ENCODE measurements at regions not wholly inside any gene's neighbourhood (a gene's known extent, or its start where the extent isn't known, plus 50 kb on each side); places are given as distances from the start of the nearest gene placed in this dataset.

GRCh38 chr21:19433623-19434022, 1030.0 kb upstream of the TMPRSS15 start:
- no peak for ATAC-seq
- no peak for TF ChIP-seq CTCF (IDR thresholded peaks at IDR 0.05)
- ChIA-PET CTCF (no interaction called here), POLR2A (no interaction called here)
- Mint-ChIP-seq H3K27ac (no peak overlapping the region), H3K27me3 (no peaks in the 10 kb centered on the region), H3K36me3 (ENCODE audit: low read depth) (no peaks in the 10 kb centered on the region), H3K4me3 (no peak overlapping the region), H3K4me1 (ENCODE audit: low read depth) (no peaks in the 10 kb centered on the region), H3K9me3 (peaks cover 3% of the 10 kb centered on the region)
- no peak for DNase-seq
- intact Hi-C loops (cut with micrococcal nuclease), result no loop called here

- peaks cover 1% of the 10 kb centered on the region for H3K9me3 Mint-ChIP-seq
- DNase-seq, result no peak
Observed at GRCh38 chr21:19440792-19441655, 1037.4 kb upstream of the TMPRSS15 start.

GRCh38 chr21:19458295-19458694, 1054.7 kb upstream of the TMPRSS15 start:
- intact Hi-C loops (cut with micrococcal nuclease), result no loop called here
- no peaks in the 10 kb centered on the region for H3K27me3 Mint-ChIP-seq
- H3K9me3 Mint-ChIP-seq, result peaks cover 6% of the 10 kb centered on the region
- ChIA-PET CTCF (no interaction called here), POLR2A (no interaction called here)
- no peak overlapping the region for H3K27ac Mint-ChIP-seq
- no peak for ATAC-seq
- H3K4me1 Mint-ChIP-seq (ENCODE audit: low read depth), result no peaks in the 10 kb centered on the region
- no peak for TF ChIP-seq CTCF (IDR thresholded peaks at IDR 0.05)
- no peak for DNase-seq
- no peak overlapping the region for H3K4me3 Mint-ChIP-seq
- no peaks in the 10 kb centered on the region for H3K36me3 Mint-ChIP-seq (ENCODE audit: low read depth)

More at GRCh38 chr21:19440792-19441655, 1037.4 kb upstream of the TMPRSS15 start:
- TF ChIP-seq CTCF (IDR thresholded peaks at IDR 0.05), result no peak
- Mint-ChIP-seq H3K36me3 (ENCODE audit: low read depth) (no peaks in the 10 kb centered on the region), H3K4me1 (ENCODE audit: low read depth) (no peaks in the 10 kb centered on the region), H3K4me3 (no peak overlapping the region), H3K27ac (no peak overlapping the region), H3K27me3 (no peaks in the 10 kb centered on the region)
- ATAC-seq, result no peak
- intact Hi-C loops (cut with micrococcal nuclease), result no loop called here
- CTCF ChIA-PET, result no interaction called here
- POLR2A ChIA-PET, result no interaction called here

GRCh38 chr21:19461481-19462205, 1058.1 kb upstream of the TMPRSS15 start:
- no peak for ATAC-seq
- Mint-ChIP-seq H3K4me3 (no peak overlapping the region), H3K27me3 (no peaks in the 10 kb centered on the region), H3K9me3 (peaks cover 6% of the 10 kb centered on the region), H3K4me1 (ENCODE audit: low read depth) (no peaks in the 10 kb centered on the region), H3K36me3 (ENCODE audit: low read depth) (no peaks in the 10 kb centered on the region), H3K27ac (no peak overlapping the region)
- CTCF ChIA-PET, result no interaction called here
- POLR2A ChIA-PET, result no interaction called here
- DNase-seq, result no peak
- no peak for TF ChIP-seq CTCF (IDR thresholded peaks at IDR 0.05)
- intact Hi-C loops (cut with micrococcal nuclease), result no loop called here

- intact Hi-C loops (cut with micrococcal nuclease), result no loop called here
- no peaks in the 10 kb centered on the region for H3K4me1 Mint-ChIP-seq (ENCODE audit: low read depth)
- TF ChIP-seq CTCF (IDR thresholded peaks at IDR 0.05), result no peak
- ChIA-PET POLR2A (no interaction called here), CTCF (no interaction called here)
- ATAC-seq, result no peak
- H3K9me3 Mint-ChIP-seq, result peaks cover 3% of the 10 kb centered on the region
- H3K27me3 Mint-ChIP-seq, result no peaks in the 10 kb centered on the region
- H3K4me3 Mint-ChIP-seq, result no peak overlapping the region
- H3K27ac Mint-ChIP-seq, result no peak overlapping the region
- no peaks in the 10 kb centered on the region for H3K36me3 Mint-ChIP-seq (ENCODE audit: low read depth)
- DNase-seq, result no peak
Observed at GRCh38 chr21:19463966-19464365, 1060.4 kb upstream of the TMPRSS15 start.
